MM.1S (cell line): ENCODE measurements at regions not wholly inside any gene's neighbourhood (a gene's known extent, or its start where the extent isn't known, plus 50 kb on each side); places are given as distances from the start of the nearest gene placed in this dataset.

Source experiments
- DNase-seq: peaks from one replicate; pipeline ENCODE4 v3.0.0-alpha.2; 2015
- H2AFZ ChIP-seq: fragments of 300-600 bp; sonication (generic); 2 replicates; pipeline ENCODE4 v1.6.0; 2016; ENCODE audit warnings: antibody characterized with exemption, low read length
- H3F3A ChIP-seq: fragments of 300-600 bp; sonication (generic); 2 replicates; pipeline ENCODE4 v1.6.1; 2016; ENCODE audit warnings: mild to moderate bottlenecking, antibody characterized with exemption, low read length, moderate library complexity, mixed read lengths; ENCODE audit not compliant: insufficient read depth
- H3K27ac ChIP-seq: fragments of 300-600 bp; sonication (generic); 2 replicates; pipeline ENCODE4 v1.5.1; 2016; ENCODE audit warnings: mild to moderate bottlenecking, low read length
- H3K27me3 ChIP-seq: fragments of 300-600 bp; sonication (generic); replicated peaks from 2 replicates; pipeline ENCODE4 v1.6.0; 2016; ENCODE audit warnings: low read length; ENCODE audit not compliant: insufficient read depth
- H3K36me3 ChIP-seq: fragments of 300-600 bp; sonication (generic); replicated peaks from 2 replicates; pipeline ENCODE4 v1.6.1; 2016; ENCODE audit warnings: mild to moderate bottlenecking, low read length, mixed read lengths; ENCODE audit not compliant: insufficient read depth
- H3K4me1 ChIP-seq: fragments of 300-600 bp; sonication (generic); 2 replicates; pipeline ENCODE4 v1.6.1; 2016; ENCODE audit warnings: low read length, mixed read lengths
- H3K4me2 ChIP-seq: fragments of 300-600 bp; sonication (generic); 2 replicates; pipeline ENCODE4 v1.6.0; 2016; ENCODE audit warnings: low read depth, low read length
- H3K4me3 ChIP-seq: fragments of 300-600 bp; sonication (generic); 2 replicates; pipeline ENCODE4 v1.5.1; 2016; ENCODE audit warnings: low read length, mixed read lengths
- H3K79me2 ChIP-seq: fragments of 300-600 bp; sonication (generic); 2 replicates; pipeline ENCODE4 v1.6.1; 2016; ENCODE audit warnings: mixed run types, low read length, mixed read lengths
- H3K9ac ChIP-seq: fragments of 300-600 bp; sonication (generic); 2 replicates; pipeline ENCODE4 v1.6.1; 2016; ENCODE audit warnings: low read length, mixed read lengths
- H3K9me2 ChIP-seq: fragments of 300-600 bp; sonication (generic); replicated peaks from 2 replicates; pipeline ENCODE4 v1.6.1; 2016; ENCODE audit warnings: mild to moderate bottlenecking, low read length, mixed read lengths; ENCODE audit not compliant: insufficient read depth
- H3K9me3 ChIP-seq: fragments of 300-600 bp; sonication (generic); replicated peaks from 2 replicates; pipeline ENCODE4 v1.6.1; 2016; ENCODE audit warnings: mild to moderate bottlenecking, low read length, mixed read lengths; ENCODE audit not compliant: insufficient read depth
- H4K20me1 ChIP-seq: fragments of 300-600 bp; sonication (generic); 2 replicates; pipeline ENCODE4 v1.6.1; 2016; ENCODE audit warnings: mild to moderate bottlenecking, low read length, moderate library complexity, mixed read lengths; ENCODE audit not compliant: insufficient read depth
- EZH2 ChIP-seq: fragments of 300-600 bp; sonication (generic); optimal IDR thresholded peaks from 2 replicates; pipeline ENCODE3; 2017; ENCODE audit warnings: low read depth, mild to moderate bottlenecking, antibody characterized with exemption, low read length, mixed read lengths
- EZH2phosphoT487 ChIP-seq: fragments of 300-600 bp; sonication (generic); IDR thresholded peaks from 2 replicates; pipeline ENCODE4 v1.6.1; 2018; ENCODE audit warnings: antibody characterized with exemption, low read length
- TF ChIP-seq, protein P1 (sequence below): fragments of 300-600 bp; sonication (generic); IDR thresholded peaks from 2 replicates; pipeline ENCODE4 v1.5.1; 2016; ENCODE audit warnings: antibody characterized with exemption, low read length, mixed read lengths

- Histone ChIP-seq H4K20me1 (no peaks in the 10 kb centered on the region), H3K4me2 (no peak overlapping the region), H3K4me3 (no peak overlapping the region), H3K4me1 (no peaks in the 10 kb centered on the region), H3F3A (no peaks in the 10 kb centered on the region), H3K9ac (no peak overlapping the region), H3K36me3 (no peaks in the 10 kb centered on the region), H3K79me2 (no peaks in the 10 kb centered on the region), H3K27ac (no peak overlapping the region), H2AFZ (no peak overlapping the region), H3K27me3 (no peaks in the 10 kb centered on the region), H3K9me2 (no peaks in the 10 kb centered on the region), H3K9me3 (no peaks in the 10 kb centered on the region)
- DNase-seq, result no peak
- TF ChIP-seq EZH2phosphoT487 (no peak), EZH2 (no peak)
- TF ChIP-seq, protein P1, sequence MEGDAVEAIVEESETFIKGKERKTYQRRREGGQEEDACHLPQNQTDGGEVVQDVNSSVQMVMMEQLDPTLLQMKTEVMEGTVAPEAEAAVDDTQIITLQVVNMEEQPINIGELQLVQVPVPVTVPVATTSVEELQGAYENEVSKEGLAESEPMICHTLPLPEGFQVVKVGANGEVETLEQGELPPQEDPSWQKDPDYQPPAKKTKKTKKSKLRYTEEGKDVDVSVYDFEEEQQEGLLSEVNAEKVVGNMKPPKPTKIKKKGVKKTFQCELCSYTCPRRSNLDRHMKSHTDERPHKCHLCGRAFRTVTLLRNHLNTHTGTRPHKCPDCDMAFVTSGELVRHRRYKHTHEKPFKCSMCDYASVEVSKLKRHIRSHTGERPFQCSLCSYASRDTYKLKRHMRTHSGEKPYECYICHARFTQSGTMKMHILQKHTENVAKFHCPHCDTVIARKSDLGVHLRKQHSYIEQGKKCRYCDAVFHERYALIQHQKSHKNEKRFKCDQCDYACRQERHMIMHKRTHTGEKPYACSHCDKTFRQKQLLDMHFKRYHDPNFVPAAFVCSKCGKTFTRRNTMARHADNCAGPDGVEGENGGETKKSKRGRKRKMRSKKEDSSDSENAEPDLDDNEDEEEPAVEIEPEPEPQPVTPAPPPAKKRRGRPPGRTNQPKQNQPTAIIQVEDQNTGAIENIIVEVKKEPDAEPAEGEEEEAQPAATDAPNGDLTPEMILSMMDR, result no peak
These were observed 199.5 kb upstream of the TAS2R1 start for GRCh38 chr5:9829621-9830020.

DNA sequence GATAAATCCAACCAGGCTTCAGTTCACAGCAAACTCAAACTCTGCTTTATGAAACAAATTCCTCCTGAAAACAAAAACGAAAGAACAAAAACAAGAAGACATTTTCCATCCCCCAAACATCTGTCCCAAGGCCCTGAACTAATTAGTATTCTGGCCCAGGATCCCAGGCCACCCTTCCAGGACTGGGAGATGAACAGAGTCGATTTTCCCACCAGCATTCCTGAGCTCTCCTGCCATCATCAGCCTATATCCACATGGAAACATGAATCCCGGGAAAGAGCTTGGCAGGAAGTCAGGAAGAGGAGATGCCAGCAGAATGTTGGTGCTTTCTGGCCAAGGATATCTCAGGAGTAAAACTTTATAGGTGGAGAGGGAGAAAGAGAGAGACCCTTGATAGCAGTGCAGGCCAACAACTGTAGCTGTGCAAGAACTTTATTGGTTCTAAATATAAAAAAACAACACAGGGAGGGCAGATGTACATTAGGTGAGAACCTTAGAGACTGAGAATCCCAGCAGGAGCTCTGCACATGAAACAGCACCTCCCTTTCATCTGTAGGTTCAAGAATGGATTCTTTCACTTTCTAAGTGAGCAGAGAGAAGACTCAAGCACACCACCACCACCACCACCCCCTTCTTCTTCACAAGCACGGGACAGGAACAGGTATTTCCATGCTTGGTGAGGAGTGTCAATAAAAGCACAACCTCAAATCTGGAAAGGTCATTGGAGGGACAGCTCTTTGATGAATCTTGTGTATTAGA lies 190.7 kb upstream of the TAS2R1 start:
- peak overlapping the region; percentile 55 for H3K4me2 ChIP-seq

GRCh38 chr5:9818340-9818845 lies 188.2 kb upstream of the TAS2R1 start:
- no peaks in the 10 kb centered on the region for H3K36me3 ChIP-seq
- H3K9me3 ChIP-seq, result no peaks in the 10 kb centered on the region
- no peaks in the 10 kb centered on the region for H3K79me2 ChIP-seq
- DNase-seq, result no peak
- no peaks in the 10 kb centered on the region for H3K9me2 ChIP-seq
- no peak overlapping the region for H3K4me2 ChIP-seq
- H3K4me3 ChIP-seq, result no peak overlapping the region
- H3F3A ChIP-seq, result peaks cover 8% of the 10 kb centered on the region
- H3K9ac ChIP-seq, result no peak overlapping the region
- H3K27me3 ChIP-seq, result no peaks in the 10 kb centered on the region
- no peak for TF ChIP-seq EZH2
- no peak for TF ChIP-seq EZH2phosphoT487
- TF ChIP-seq, protein P1, result no peak
- H2AFZ ChIP-seq, result no peak overlapping the region
- H3K27ac ChIP-seq, result no peak overlapping the region
- H3K4me1 ChIP-seq, result peaks cover 18% of the 10 kb centered on the region
- no peaks in the 10 kb centered on the region for H4K20me1 ChIP-seq

More for the DNA sequence above, 190.7 kb upstream of the TAS2R1 start:
- H3K4me3 ChIP-seq, result 0 out of 2 replicates have a peak overlapping the region, but pooled peaks have one; percentile 26
- H3K9ac ChIP-seq, result no peak overlapping the region
- H3K27ac ChIP-seq, result no peak overlapping the region
- no peaks in the 10 kb centered on the region for H3K9me3 ChIP-seq
- DNase-seq, result peak; percentile 57
- no peaks in the 10 kb centered on the region for H3K9me2 ChIP-seq
- no peaks in the 10 kb centered on the region for H3K27me3 ChIP-seq
- no peak overlapping the region for H2AFZ ChIP-seq
- H3K79me2 ChIP-seq, result no peaks in the 10 kb centered on the region
- no peaks in the 10 kb centered on the region for H3K36me3 ChIP-seq
- no peaks in the 10 kb centered on the region for H4K20me1 ChIP-seq
- no peak for TF ChIP-seq EZH2phosphoT487
- no peak for TF ChIP-seq EZH2
- TF ChIP-seq, protein P1, result no peak
- peaks cover 8% of the 10 kb centered on the region for H3F3A ChIP-seq
- peaks cover 18% of the 10 kb centered on the region for H3K4me1 ChIP-seq
